ENCODE measurements at regions not wholly inside any gene's neighbourhood (a gene's known extent, or its start where the extent isn't known, plus 50 kb on each side); places are given as distances from the start of the nearest gene placed in this dataset.

DNA sequence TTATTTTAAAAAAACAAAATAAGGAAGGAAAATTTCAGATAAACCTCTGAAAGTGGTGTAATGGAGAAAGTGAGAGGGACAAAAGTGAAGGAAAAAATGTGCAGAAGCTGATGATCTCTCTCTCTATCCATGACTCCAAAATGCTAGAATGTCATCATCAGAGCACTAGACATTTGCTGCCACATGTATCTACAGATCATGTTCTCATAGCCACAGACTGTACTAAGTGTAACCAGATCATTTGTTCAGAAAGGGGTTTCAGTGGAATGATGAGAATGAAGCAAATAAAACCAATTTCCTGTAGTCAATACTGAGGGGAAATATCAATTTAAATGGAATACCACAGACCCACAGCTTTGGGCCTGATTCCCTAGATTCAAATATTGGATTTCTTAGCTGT lies 104.3 kb upstream of the CHMP2B start:
- ChIA-PET CTCF (no interaction called here), POLR2A (ENCODE audit: unreplicated experiment) (no interaction called here)
- dilution Hi-C loops (cut with HindIII; ENCODE audit: low sequenced_read_pairs, unreplicated experiment), result no loop called here
- Histone ChIP-seq H2BK15ac (ENCODE audit: low read depth, low read length) (no peak overlapping the region), H3K4me2 (ENCODE audit: low read depth, low read length) (no peak overlapping the region), H3K9ac (ENCODE audit: low read depth, low read length) (no peak overlapping the region), H4K5ac (ENCODE audit: low read depth, low read length) (no peak overlapping the region), H3K4me1 (ENCODE audit: control insufficient read depth, insufficient read depth, low read length) (no peaks in the 10 kb centered on the region), H4K20me1 (ENCODE audit: insufficient read depth, low read length) (no peaks in the 10 kb centered on the region), H3K9me3 (ENCODE audit: control insufficient read depth, insufficient read depth, low read length) (no peaks in the 10 kb centered on the region), H2BK120ac (ENCODE audit: low read depth, low read length) (no peak overlapping the region), H3K9me1 (ENCODE audit: insufficient read depth, low read length) (no peaks in the 10 kb centered on the region), H3K14ac (replicated peaks; ENCODE audit: low read depth, low read length) (no peak overlapping the region), H3K27ac (ENCODE audit: insufficient read depth, low read length) (no peak overlapping the region), H4K8ac (ENCODE audit: low read depth in 2 of 2, low read length in 2 of 2) (no peak overlapping the region), H4K91ac (ENCODE audit: insufficient read depth, low read depth, low read length) (no peak overlapping the region), H3K23ac (ENCODE audit: low read depth, low read length) (no peak overlapping the region), H2AK5ac (ENCODE audit: low read depth, low read length) (no peak overlapping the region), H2BK5ac (ENCODE audit: low read depth, low read length, poor library complexity, severe bottlenecking) (no peak overlapping the region), H3K18ac (ENCODE audit: low read depth, low read length) (no peak overlapping the region), H3K36me3 (ENCODE audit: control insufficient read depth, insufficient read depth, low read length) (no peaks in the 10 kb centered on the region), H3K56ac (ENCODE audit: extremely low read depth, insufficient read depth, low read length) (no peak overlapping the region), H2AFZ (replicated peaks; ENCODE audit: low read length, poor library complexity) (no peak overlapping the region), H2AK9ac (replicated peaks; ENCODE audit: low read depth, low read length, poor library complexity) (no peak overlapping the region), H3K4ac (ENCODE audit: low read depth, low read length) (no peak overlapping the region), H2BK20ac (ENCODE audit: low read depth, low read length) (no peak overlapping the region), H3K4me3 (ENCODE audit: insufficient read depth, low read depth, low read length) (no peak overlapping the region), H3K79me1 (ENCODE audit: low read depth in 1 of 2, low read length in 2 of 2) (no peaks in the 10 kb centered on the region), H3K27me3 (ENCODE audit: control insufficient read depth, insufficient read depth, low read length) (no peaks in the 10 kb centered on the region)
- ATAC-seq (ENCODE audit: low read depth), result no peak
- intact Hi-C loops (cut with micrococcal nuclease), result loop anchor here (10.0 kb wide), 1 partner anchor 62 kb away; no protein-coding TSS in a partner anchor
- no peak for TF ChIP-seq NFE2L2 (IDR thresholded peaks at IDR 0.05; ENCODE audit: low read depth, low read length)
- TF ChIP-seq MAZ (IDR thresholded peaks at IDR 0.05; ENCODE audit: borderline replicate concordance, low read depth, low read length), result no peak
- no peak for TF ChIP-seq CEBPB (IDR thresholded peaks at IDR 0.05; ENCODE audit: low read depth, low read length)
- TF ChIP-seq FOS (IDR thresholded peaks at IDR 0.05; ENCODE audit: low read depth, low read length), result no peak
- TF ChIP-seq RAD21 (IDR thresholded peaks at IDR 0.05; ENCODE audit: low read length), result no peak
- no peak for TF ChIP-seq POLR2A (IDR thresholded peaks at IDR 0.05; ENCODE audit: low read depth, low read length)
- TF ChIP-seq MAFK (IDR thresholded peaks at IDR 0.05; ENCODE audit: low read depth, low read length), result no peak
- TF ChIP-seq, protein P1, sequence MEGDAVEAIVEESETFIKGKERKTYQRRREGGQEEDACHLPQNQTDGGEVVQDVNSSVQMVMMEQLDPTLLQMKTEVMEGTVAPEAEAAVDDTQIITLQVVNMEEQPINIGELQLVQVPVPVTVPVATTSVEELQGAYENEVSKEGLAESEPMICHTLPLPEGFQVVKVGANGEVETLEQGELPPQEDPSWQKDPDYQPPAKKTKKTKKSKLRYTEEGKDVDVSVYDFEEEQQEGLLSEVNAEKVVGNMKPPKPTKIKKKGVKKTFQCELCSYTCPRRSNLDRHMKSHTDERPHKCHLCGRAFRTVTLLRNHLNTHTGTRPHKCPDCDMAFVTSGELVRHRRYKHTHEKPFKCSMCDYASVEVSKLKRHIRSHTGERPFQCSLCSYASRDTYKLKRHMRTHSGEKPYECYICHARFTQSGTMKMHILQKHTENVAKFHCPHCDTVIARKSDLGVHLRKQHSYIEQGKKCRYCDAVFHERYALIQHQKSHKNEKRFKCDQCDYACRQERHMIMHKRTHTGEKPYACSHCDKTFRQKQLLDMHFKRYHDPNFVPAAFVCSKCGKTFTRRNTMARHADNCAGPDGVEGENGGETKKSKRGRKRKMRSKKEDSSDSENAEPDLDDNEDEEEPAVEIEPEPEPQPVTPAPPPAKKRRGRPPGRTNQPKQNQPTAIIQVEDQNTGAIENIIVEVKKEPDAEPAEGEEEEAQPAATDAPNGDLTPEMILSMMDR (conservative IDR thresholded peaks at IDR 0.05; ENCODE audit: low read depth, low read length), result no peak
- TF ChIP-seq BHLHE40 (IDR thresholded peaks at IDR 0.05; ENCODE audit: low read depth, low read length), result no peak
- no TSS peak for BruUV-seq (replicated peaks)
- DNase-seq, result no peak
- in situ Hi-C loops (cut with MboI; ENCODE audit: low sequenced_read_pairs), result no loop called here
